NCI-H82 (cell line): ENCODE measurements at regions not wholly inside any gene's neighbourhood (a gene's known extent, or its start where the extent isn't known, plus 50 kb on each side); places are given as distances from the start of the nearest gene placed in this dataset.
A peak's percentile ranks its signal among the peaks of the same experiment; 100 is the strongest.
"Not testable (repeated sequence)": the region's sequence is repeated elsewhere in the genome, so short reads cannot be mapped to it uniquely, and the experiment has no call there.

Experiments used
- DNase-seq: peaks from one replicate; lab custom pipeline; 2025; lab: John Stamatoyannopoulos, UW

DNA sequence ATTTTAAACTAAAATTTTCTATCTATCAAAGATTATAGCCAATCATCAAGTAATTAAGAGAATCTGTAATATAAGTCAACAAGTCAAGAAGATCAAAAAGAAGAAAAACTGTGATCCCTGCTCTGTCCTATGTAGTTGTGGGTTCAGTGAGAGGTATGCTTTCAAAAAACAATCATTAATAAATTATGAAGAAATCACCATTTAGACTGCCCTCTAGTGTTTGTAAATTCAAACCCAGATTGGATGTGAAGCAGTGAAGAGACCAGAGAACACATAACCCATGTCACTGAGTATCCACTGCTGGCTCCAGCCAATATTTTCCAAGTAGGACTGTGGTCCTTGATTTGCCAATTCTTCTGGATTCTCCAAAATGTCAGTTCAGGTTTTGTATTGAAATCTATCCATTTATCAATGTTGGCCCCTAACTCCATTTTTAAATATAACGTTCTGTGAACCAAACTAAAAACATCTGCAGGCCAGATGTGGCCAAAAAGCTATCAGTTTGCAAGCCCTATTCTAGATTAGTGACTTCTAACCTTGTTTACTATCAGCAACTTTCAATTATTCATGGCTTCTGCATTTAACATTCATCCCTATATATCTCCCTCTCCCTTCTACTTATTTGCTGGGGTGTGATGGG lies 467.5 kb upstream of the CXADR start:
- DNase-seq = peak; percentile 55

DNA sequence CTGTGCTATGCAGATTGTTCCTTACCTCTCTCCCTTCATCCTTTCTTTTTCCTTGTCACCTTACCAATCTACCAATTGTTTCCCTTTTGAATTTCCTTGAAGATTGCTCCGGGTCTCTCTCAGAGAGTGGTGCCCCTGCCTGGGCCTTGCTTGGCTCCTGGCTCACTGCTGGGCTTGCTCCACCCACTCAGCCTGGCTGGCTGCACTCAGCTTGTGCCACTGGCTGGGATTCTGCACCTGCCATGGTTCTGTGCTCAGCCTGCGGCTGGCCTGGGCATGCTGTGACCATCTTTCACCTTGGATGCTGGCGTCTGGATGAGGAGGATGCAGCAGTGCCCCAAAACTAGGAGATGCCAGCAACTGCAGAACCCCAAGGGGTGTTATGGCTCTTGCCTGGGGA lies 463.9 kb upstream of the CXADR start:
- no peak for DNase-seq

DNA sequence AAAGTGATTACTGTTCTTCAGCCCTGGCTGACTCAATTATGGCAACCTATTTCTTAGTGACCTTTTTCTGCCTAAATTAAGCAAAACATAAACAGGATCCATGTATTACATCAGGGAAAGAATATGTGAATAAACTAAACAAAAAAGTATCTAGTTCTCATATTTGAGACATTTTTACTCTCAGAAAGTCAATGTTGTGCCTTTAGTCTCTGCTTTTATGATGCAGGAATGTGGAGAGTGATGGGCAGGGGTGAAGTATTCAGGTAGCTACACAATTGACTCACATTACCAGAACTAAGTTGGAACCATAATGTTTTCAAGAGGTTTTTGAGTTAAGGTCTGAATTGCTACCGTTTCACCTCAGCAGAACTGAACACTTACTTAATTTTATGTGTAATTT lies 462.7 kb upstream of the CXADR start:
- DNase-seq = no peak

DNA sequence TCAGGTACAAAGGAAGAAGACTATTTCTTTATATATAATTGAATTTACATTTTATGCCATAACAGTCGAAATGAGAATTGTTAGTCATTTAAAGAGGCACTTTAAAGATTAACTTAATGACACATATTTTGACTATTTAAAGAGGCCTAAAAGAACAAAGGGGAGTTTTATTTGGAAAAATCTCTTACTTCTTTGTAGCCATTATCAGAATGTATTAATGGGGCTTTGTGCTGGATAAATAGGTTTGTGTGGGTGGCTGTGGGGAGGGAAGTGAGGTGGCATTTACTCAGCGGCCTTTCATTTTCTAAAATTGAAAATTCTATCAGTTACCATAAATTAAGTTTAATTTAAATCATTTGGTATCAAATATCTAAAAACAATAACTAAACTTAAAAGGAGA lies 462.2 kb upstream of the CXADR start:
- DNase-seq = no peak

DNA sequence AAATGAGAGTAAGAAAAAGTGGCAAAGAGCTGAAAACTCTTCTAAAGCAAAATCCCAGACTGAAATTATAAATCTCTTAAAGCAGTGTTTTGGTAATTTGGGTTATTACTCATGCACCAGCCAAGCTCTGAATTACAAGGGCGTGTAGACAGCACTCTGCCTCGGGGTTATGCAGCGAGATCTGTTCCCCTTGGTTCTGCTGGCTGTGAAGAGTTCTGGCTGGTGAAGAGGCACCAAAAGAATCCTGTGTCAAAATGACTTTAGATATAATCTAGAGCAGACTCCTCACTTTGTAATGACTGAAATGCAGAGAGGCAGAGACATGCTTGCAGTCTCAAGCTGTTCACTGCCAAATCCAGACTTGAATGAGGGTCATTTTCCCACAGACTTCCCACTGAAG lies 461.8 kb upstream of the CXADR start:
- no peak for DNase-seq

DNA sequence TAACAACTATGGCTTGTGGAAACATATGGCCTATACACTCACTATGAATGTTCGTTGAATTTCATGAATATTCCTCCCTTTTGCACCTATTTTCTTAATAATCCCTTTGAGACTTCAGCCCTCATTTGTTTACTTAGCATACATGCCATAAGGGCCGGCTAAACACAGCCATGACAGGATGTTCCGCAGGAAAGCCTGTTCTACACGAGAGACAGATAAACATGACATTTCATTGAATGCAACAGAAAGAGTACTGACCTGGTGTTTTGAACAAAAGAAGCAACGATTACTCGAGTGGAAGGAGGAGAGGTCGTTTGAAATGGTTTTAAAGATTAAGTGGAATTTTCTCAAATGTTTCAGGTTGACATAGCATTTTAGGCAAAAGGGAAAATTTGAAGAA lies 459.5 kb upstream of the CXADR start:
- peak; percentile 11 for DNase-seq

GRCh38 chr21:17059936-17060335 lies 452.9 kb upstream of the CXADR start:
- DNase-seq = no peak

DNA sequence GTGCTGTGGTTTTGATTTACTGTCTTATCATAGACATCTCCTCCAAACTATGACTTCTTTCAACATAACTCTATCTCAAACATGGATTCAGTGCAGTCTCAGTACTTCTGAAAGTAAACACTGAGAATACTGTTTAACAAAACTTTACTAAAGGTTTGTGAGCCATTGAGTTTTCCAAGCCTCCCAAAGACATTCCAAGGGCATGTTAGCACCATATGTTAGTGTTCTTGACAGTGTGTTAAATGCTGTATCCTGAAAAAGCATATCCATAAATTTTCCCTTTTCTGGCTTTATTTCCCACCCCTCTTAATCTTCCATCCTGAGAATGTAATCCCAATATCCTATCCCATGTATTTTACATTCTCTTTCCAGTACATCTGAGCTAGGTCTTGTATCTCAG lies 446.8 kb upstream of the CXADR start:
- no peak for DNase-seq

- DNase-seq = no peak
Observed at GRCh38 chr21:17071093-17071492, 441.8 kb upstream of the CXADR start.

DNA sequence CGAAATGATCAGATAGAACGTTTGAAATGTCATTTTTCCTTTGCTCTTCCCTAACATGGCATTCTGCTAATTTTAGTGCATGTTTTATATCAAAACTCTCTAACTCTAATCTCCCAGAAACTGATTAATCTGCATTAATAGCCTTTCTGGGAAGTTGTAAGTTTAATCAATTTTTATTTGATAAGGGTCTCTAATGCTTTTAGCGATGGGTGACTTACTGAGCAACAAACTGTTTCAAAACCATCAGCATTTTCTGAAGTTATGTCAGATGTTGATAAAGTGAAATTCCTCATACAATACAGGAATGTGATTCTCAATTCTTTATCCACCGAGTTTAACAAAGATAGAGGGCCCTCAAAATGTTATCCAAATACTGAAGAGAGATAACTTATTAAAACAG lies 431.6 kb upstream of the CXADR start:
- DNase-seq = no peak

DNA sequence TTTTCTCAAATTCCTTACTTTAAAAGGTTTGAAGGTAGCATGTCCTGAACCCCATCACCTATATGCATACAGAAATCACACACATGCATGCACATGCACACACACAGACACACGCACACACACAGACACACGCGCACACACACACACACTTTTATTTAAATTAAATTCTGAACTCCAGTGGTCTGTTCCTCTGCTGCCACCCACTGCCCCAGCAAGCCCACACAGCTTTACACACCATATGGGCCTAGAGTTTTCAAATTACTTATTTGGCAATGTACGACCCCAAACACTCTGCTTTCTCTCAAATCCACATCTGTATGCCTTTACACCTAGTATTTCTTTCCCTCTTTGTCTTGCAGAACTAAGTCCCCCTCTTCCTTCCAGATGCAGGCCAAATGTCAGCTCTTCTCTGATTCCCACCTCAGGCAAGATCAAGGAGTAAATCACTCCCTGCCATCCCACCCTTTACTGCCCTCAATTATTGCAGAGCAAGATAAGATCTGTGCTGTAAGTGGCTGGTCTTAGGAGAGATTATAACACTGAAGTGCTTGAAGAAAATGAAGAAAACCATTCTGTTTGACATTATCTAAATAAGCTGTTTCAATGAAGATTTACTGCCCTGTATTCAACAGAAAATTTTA lies 429.9 kb upstream of the CXADR start:
- DNase-seq = no peak

DNA sequence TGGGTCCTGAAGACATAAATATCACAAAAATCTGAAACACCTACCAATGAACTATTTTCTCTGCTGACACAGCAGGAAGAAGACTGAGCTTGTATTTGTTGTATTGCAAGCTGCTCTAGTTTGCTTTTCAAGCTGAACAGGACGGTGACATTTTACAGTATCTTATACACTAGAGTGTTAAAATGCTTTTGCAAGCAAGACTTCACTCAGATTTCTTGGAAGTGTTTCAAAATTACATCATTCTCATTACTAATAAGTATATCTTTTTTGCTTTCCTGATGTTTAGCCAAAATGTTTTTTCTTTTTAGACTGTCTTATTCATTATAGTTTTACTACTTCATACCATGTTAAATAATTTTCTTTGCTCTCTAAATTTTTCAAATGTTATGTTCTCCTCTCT lies 427.1 kb upstream of the CXADR start:
- DNase-seq = no peak

DNA sequence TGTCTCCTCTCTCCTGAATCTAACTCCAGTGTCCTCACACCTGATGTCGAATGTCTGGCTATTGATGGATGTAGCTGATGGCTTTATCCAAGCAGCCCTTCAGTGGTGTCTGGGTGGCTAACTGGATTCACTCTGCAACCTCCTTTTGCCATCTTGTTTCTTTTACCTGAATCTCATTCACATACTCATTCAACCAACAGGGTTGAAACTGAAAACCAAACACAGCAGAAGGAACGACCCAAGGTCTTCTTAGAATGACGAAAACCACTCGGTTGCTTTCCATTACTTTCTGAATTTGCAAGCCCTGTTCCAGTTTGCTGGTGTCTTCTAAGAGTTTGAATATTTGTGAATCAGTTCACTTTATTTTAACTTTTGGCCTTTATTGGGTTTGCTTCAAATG lies 424.3 kb upstream of the CXADR start:
- DNase-seq = no peak

GRCh38 chr21:17089091-17089491 lies 423.8 kb upstream of the CXADR start:
- DNase-seq = no peak

GRCh38 chr21:17101696-17102095 lies 411.1 kb upstream of the CXADR start:
- DNase-seq = no peak

GRCh38 chr21:17105932-17106331 lies 406.9 kb upstream of the CXADR start:
- no peak for DNase-seq

DNA sequence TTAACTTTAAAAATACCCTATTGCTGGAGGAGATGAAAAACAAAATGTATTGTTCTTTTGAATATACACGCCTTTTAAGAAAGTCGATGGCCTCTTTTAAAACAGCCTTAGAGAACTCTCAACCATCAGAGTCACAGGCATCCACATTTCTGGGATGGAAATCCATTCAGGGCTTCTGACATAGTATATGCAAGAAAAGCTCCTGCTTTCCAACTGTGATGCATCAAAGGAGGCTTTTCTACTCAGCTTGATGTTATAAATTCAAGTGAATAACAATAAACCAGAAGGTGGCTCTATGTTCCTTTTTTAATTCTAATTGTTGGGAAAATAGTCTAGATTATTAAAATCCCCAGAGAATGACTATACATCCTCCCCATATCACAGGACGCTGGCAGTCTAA lies 398.8 kb upstream of the CXADR start:
- DNase-seq = no peak

- no peak for DNase-seq
Observed at GRCh38 chr21:17118638-17119384, 394.0 kb upstream of the CXADR start.

GRCh38 chr21:17119466-17120297 lies 393.2 kb upstream of the CXADR start:
- DNase-seq = no peak

- DNase-seq = not testable (repeated sequence)
Observed at GRCh38 chr21:17127395-17127794, 385.4 kb upstream of the CXADR start.

DNA sequence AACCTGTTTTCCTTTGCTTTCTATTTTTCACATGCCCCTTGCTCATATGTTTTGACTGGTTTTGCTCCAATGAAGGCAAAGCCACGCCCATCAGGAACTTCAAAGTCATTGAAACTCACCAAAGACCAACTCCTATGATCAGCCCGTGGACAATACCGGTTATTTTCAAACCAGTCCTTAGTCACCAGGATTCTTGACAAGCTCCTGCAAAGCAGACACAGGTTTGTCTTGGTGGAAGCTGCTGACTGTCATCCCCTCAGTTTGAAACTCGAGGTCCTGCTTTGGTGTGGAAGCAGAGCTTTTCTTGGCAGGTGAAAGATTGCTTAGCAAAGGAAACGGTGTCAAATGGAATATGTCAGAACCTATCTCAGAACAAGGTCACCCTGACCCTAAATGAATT lies 384.7 kb upstream of the CXADR start:
- no peak for DNase-seq

DNA sequence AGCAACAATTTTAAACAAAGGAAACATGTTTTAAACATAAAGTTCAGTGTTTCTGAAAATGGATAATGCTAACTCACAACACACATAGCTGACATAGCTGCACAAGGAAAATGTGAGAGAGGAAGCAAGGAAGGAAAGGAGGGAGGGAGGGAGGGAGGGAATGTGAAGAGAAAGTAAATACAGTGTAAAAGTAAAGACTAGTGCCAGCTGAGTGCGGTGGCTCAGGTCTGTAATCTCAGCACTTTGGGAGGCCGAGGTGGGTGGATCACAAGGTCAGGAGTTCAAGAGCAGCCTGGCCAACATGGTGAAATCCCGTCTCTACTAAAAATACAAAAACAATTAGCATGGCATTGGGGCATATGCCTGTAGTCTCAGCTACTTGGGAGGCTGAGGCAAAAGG lies 373.7 kb upstream of the CXADR start:
- not testable (repeated sequence) for DNase-seq

- DNase-seq = no peak
Observed at GRCh38 chr21:17139696-17140095, 373.1 kb upstream of the CXADR start.
